ENCODE measurements at regions not wholly inside any gene's neighbourhood (a gene's known extent, or its start where the extent isn't known, plus 50 kb on each side); places are given as distances from the start of the nearest gene placed in this dataset.

GRCh38 chr3:82939491-82940097 is 1178.1 kb upstream of the GBE1 start:
- Histone ChIP-seq H3K9me3 (peaks cover 0 to 21% (median 0%) of the 10 kb centered on the region in 3 donors), H3K4me1 (no peaks in the 10 kb centered on the region), H3K4me3 (no peak overlapping the region), H3K36me3 (no peaks in the 10 kb centered on the region), H3K27ac (no peak overlapping the region), H3K27me3 (no peaks in the 10 kb centered on the region)
- WGBS, 2 donors (ENCODE audit: low coverage in 1 of 2) = 90 to 93% methylated on average over 2 to 3 of the region's 12 CpGs
- TF ChIP-seq POLR2A (IDR thresholded peaks at IDR 0.05) (no peak), CTCF (IDR thresholded peaks at IDR 0.05) (no peak), POLR2AphosphoS5 (IDR thresholded peaks at IDR 0.05) (no peak), EP300 (IDR thresholded peaks at IDR 0.05) (no peak)
- no peak for ATAC-seq

- H3K36me3 ChIP-seq = no peaks in the 10 kb centered on the region
- TF ChIP-seq EP300 (IDR thresholded peaks at IDR 0.05) (no peak), POLR2A (IDR thresholded peaks at IDR 0.05) (no peak), CTCF (IDR thresholded peaks at IDR 0.05) (no peak), POLR2AphosphoS5 (IDR thresholded peaks at IDR 0.05) (no peak)
- H3K27me3 ChIP-seq = no peaks in the 10 kb centered on the region
- WGBS, 2 donors (ENCODE audit: low coverage in 1 of 2) = 88 to 100% methylated on average over 2 to 3 of the region's 19 CpGs
- peaks cover 0 to 14% (median 0%) of the 10 kb centered on the region in 3 donors for H3K9me3 ChIP-seq
- no peak overlapping the region for H3K27ac ChIP-seq
- H3K4me1 ChIP-seq = no peaks in the 10 kb centered on the region
- H3K4me3 ChIP-seq = no peak overlapping the region
- no peak for ATAC-seq
Measured at GRCh38 chr3:82938821-82939328, 1177.4 kb upstream of the GBE1 start.

- Histone ChIP-seq H3K36me3 (no peaks in the 10 kb centered on the region), H3K4me1 (no peaks in the 10 kb centered on the region), H3K9me3 (no peaks in the 10 kb centered on the region), H3K27me3 (no peaks in the 10 kb centered on the region), H3K27ac (no peak overlapping the region), H3K4me3 (no peak overlapping the region)
- ATAC-seq = no peak
- TF ChIP-seq POLR2AphosphoS5 (IDR thresholded peaks at IDR 0.05) (no peak), POLR2A (IDR thresholded peaks at IDR 0.05) (no peak), EP300 (IDR thresholded peaks at IDR 0.05) (no peak), CTCF (IDR thresholded peaks at IDR 0.05) (no peak)
- 62 to 72% methylated on average over 5 of the region's 5 CpGs for WGBS, 2 donors (ENCODE audit: low coverage in 1 of 2)
Measured at GRCh38 chr3:82927309-82928253, 1166.1 kb upstream of the GBE1 start.

- ATAC-seq = no peak
- Histone ChIP-seq H3K4me3 (no peak overlapping the region), H3K4me1 (no peaks in the 10 kb centered on the region), H3K27me3 (no peaks in the 10 kb centered on the region), H3K27ac (no peak overlapping the region), H3K9me3 (no peaks in the 10 kb centered on the region), H3K36me3 (no peaks in the 10 kb centered on the region)
- TF ChIP-seq POLR2AphosphoS5 (IDR thresholded peaks at IDR 0.05) (no peak), CTCF (IDR thresholded peaks at IDR 0.05) (no peak), POLR2A (IDR thresholded peaks at IDR 0.05) (no peak)
- 56 to 78% methylated on average over 3 of the region's 3 CpGs for WGBS, 2 donors (ENCODE audit: low coverage in 1 of 2)
Measured at GRCh38 chr3:82891028-82891427, 1129.6 kb upstream of the GBE1 start.
